Subcutaneous abdominal adipose tissue (tissue), 5 donors: ENCODE measurements at regions not wholly inside any gene's neighbourhood (a gene's known extent, or its start where the extent isn't known, plus 50 kb on each side); places are given as distances from the start of the nearest gene placed in this dataset.

Experiments used
- H3K27ac ChIP-seq: one replicate; pipeline ENCODE4 v1.7.0; 2013; ENCODE audit warnings: low read depth, mild to moderate bottlenecking, inconsistent platforms, low read length, moderate library complexity
- H3K27me3 ChIP-seq, 5 donors: one replicate each; pipeline ENCODE4 v1.7.0; 2013; ENCODE audit warnings: low read length in 5 of 5, inconsistent platforms in 1 of 5; ENCODE audit not compliant: control insufficient read depth in 5 of 5, insufficient read depth in 4 of 5
- H3K36me3 ChIP-seq, 5 donors: one replicate each; pipeline ENCODE4 v1.7.0; 2013; ENCODE audit warnings: low read length in 5 of 5; ENCODE audit not compliant: control insufficient read depth in 5 of 5, insufficient read depth in 5 of 5
- H3K4me1 ChIP-seq, 5 donors: one replicate each; pipeline ENCODE4 v1.7.0; 2013; ENCODE audit warnings: low read length in 5 of 5, mild to moderate bottlenecking in 3 of 5, moderate library complexity in 1 of 5; ENCODE audit not compliant: control insufficient read depth in 5 of 5, insufficient read depth in 5 of 5
- H3K4me3 ChIP-seq, 5 donors: one replicate each; pipeline ENCODE4 v1.7.0; 2013; ENCODE audit warnings: low read length in 5 of 5, low read depth in 1 of 5
- H3K9ac ChIP-seq, 5 donors: one replicate each; pipeline ENCODE4 v1.7.0; 2013; ENCODE audit warnings: low read length in 5 of 5, mild to moderate bottlenecking in 4 of 5, moderate library complexity in 3 of 5
- H3K9me3 ChIP-seq, 5 donors: one replicate each; pipeline ENCODE4 v1.7.0; 2013; ENCODE audit warnings: low read length in 5 of 5; ENCODE audit not compliant: control insufficient read depth in 5 of 5
- donor health status: healthy.
- donor health status: healthy.
- donor health status: healthy.
- donor health status: healthy.
- donor health status: healthy.

- H3K36me3 ChIP-seq, result no peaks in the 10 kb centered on the region
- peaks cover 0 to 7% (median 6%) of the 10 kb centered on the region in 5 donors for H3K9me3 ChIP-seq
- H3K4me3 ChIP-seq, result no peak overlapping the region
- H3K4me1 ChIP-seq, result no peaks in the 10 kb centered on the region
- peaks cover 0 to 3% (median 0%) of the 10 kb centered on the region in 5 donors for H3K27me3 ChIP-seq
- no peak overlapping the region for H3K9ac ChIP-seq
- no peak overlapping the region for H3K27ac ChIP-seq
Measured at GRCh38 chr20:57053793-57054552, 212.5 kb downstream of the BMP7 start.

- H3K4me1 ChIP-seq, result no peaks in the 10 kb centered on the region
- no peaks in the 10 kb centered on the region for H3K36me3 ChIP-seq
- no peak overlapping the region for H3K9ac ChIP-seq
- no peak overlapping the region for H3K27ac ChIP-seq
- H3K4me3 ChIP-seq, result no peak overlapping the region
- peaks cover 0 to 4% (median 0%) of the 10 kb centered on the region in 5 donors for H3K27me3 ChIP-seq
- H3K9me3 ChIP-seq, result peaks cover 0 to 7% (median 6%) of the 10 kb centered on the region in 5 donors
Measured at GRCh38 chr20:57055345-57055744, 211.1 kb downstream of the BMP7 start.

- H3K9ac ChIP-seq, result no peak overlapping the region
- H3K4me1 ChIP-seq, result no peaks in the 10 kb centered on the region
- no peaks in the 10 kb centered on the region for H3K36me3 ChIP-seq
- H3K27me3 ChIP-seq, result peaks cover 10 to 14% (median 11%) of the 10 kb centered on the region in 5 donors
- no peak overlapping the region for H3K4me3 ChIP-seq
- peaks cover 0 to 7% (median 6%) of the 10 kb centered on the region in 5 donors for H3K9me3 ChIP-seq
- H3K27ac ChIP-seq, result no peak overlapping the region
Measured at GRCh38 chr20:57056651-57057050, 209.8 kb downstream of the BMP7 start.

- H3K9me3 ChIP-seq, result no peaks in the 10 kb centered on the region
- H3K27me3 ChIP-seq, result peaks cover 15 to 26% (median 19%) of the 10 kb centered on the region in 5 donors
- H3K9ac ChIP-seq, result no peak overlapping the region
- H3K27ac ChIP-seq, result no peak overlapping the region
- H3K36me3 ChIP-seq, result no peaks in the 10 kb centered on the region
- no peaks in the 10 kb centered on the region for H3K4me1 ChIP-seq
- no peak overlapping the region for H3K4me3 ChIP-seq
Measured at GRCh38 chr20:57059055-57059596, 207.3 kb downstream of the BMP7 start.

GRCh38 chr20:57060407-57061050 is 205.9 kb downstream of the BMP7 start:
- Histone ChIP-seq H3K27me3 (peaks cover 18 to 35% (median 23%) of the 10 kb centered on the region in 5 donors), H3K9ac (no peak overlapping the region), H3K4me3 (no peak overlapping the region), H3K4me1 (no peaks in the 10 kb centered on the region), H3K9me3 (no peaks in the 10 kb centered on the region), H3K27ac (no peak overlapping the region), H3K36me3 (no peaks in the 10 kb centered on the region)

- no peaks in the 10 kb centered on the region for H3K9me3 ChIP-seq
- no peak overlapping the region for H3K4me3 ChIP-seq
- H3K36me3 ChIP-seq, result no peaks in the 10 kb centered on the region
- H3K4me1 ChIP-seq, result no peaks in the 10 kb centered on the region
- H3K27me3 ChIP-seq, result peaks cover 19 to 41% (median 23%) of the 10 kb centered on the region in 5 donors
- no peak overlapping the region for H3K27ac ChIP-seq
- no peak overlapping the region for H3K9ac ChIP-seq
Measured at GRCh38 chr20:57061051-57061900, 205.2 kb downstream of the BMP7 start.

- Histone ChIP-seq H3K9ac (no peak overlapping the region), H3K27ac (no peak overlapping the region), H3K9me3 (no peaks in the 10 kb centered on the region), H3K4me3 (no peak overlapping the region), H3K36me3 (no peaks in the 10 kb centered on the region), H3K4me1 (no peaks in the 10 kb centered on the region), H3K27me3 (peaks cover 24 to 47% (median 28%) of the 10 kb centered on the region in 5 donors)
Measured at GRCh38 chr20:57062241-57062640, 204.2 kb downstream of the BMP7 start.

GRCh38 chr20:57062696-57063270 is 203.7 kb downstream of the BMP7 start:
- H3K36me3 ChIP-seq, result no peaks in the 10 kb centered on the region
- H3K9ac ChIP-seq, result no peak overlapping the region
- H3K27ac ChIP-seq, result no peak overlapping the region
- H3K4me3 ChIP-seq, result no peak overlapping the region
- peaks cover 24 to 47% (median 28%) of the 10 kb centered on the region in 5 donors for H3K27me3 ChIP-seq
- no peaks in the 10 kb centered on the region for H3K4me1 ChIP-seq
- no peaks in the 10 kb centered on the region for H3K9me3 ChIP-seq

- Histone ChIP-seq H3K27me3 (peaks cover 24 to 52% (median 26%) of the 10 kb centered on the region in 5 donors), H3K36me3 (no peaks in the 10 kb centered on the region), H3K4me3 (no peak overlapping the region), H3K9ac (no peak overlapping the region), H3K27ac (no peak overlapping the region), H3K9me3 (no peaks in the 10 kb centered on the region), H3K4me1 (peaks cover 0 to 11% (median 6%) of the 10 kb centered on the region in 5 donors)
Measured at GRCh38 chr20:57064836-57065235, 201.6 kb downstream of the BMP7 start.
